Middle frontal gyrus (tissue), 1 donor: ENCODE measurements at regions not wholly inside any gene's neighbourhood (a gene's known extent, or its start where the extent isn't known, plus 50 kb on each side); places are given as distances from the start of the nearest gene placed in this dataset.
A peak's percentile ranks its signal among the peaks of the same experiment; 100 is the strongest.

Experiments used
- DNase-seq: peaks from one replicate; pipeline ENCODE4 v3.0.0-alpha.2; 2015; ENCODE audit warnings: low spot score; ENCODE audit errors: extremely low spot score

DNA sequence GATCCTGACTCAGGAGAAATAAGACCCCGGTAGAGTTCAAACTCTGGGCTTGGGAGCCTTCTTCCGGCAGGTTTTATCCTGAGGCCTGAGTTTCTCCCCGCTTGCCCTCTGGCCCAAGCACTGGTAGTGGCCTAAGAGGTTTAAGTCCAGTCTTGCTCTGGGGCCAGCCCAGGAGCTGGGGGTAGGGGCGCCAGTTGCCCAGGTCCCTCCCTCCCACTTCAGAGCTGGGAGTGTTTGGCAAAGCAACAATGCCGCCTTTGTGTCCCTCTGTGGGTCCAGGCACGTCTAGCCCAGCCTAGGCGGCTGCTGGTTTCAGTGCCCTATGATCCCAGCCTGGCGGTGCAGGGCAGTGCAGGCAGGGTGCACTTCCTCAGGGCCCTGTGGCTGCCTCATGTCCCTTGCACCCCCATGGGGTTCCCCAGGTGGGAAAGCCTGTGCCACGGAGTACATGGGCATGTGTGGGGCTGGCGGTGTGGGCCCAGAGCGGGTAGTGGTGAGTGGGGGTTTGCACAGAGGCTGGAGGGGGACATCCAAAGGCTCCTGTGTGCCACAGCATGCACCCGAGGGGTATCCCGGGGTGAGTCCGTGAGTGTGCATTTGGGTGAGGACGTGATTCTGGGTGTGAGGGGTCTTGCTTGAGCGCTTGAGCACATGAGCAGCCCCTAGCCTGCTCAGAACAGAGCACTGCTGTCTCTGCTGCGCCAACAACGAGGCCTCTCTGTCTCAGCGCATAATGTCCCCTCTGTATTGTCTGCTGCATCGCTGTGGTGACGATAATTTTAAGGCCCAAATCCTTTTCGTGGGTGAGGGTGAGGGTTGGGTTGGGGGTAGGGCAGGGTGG, 61.7 kb upstream of the PSD2 start:
- peak; percentile 80 for DNase-seq

DNA sequence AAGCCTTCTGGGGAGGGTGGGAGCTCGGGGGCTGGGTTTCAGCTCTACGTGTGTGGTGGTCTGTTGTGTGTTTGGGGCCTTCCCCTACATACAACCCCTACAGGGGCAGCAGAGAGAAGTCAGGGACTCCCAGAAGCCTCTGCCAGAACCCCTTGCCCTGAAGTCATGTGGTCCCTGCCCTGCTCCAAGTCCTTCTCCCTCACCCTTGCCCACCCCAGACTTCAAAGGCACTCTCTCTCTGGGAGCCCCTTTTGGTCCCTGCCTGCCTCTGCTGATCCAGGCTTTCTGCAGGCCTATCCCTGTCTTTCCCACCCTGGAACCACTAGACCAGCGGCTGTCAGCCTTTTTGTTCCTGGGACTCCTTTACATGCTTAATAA, 61.1 kb upstream of the PSD2 start:
- no peak for DNase-seq

DNA sequence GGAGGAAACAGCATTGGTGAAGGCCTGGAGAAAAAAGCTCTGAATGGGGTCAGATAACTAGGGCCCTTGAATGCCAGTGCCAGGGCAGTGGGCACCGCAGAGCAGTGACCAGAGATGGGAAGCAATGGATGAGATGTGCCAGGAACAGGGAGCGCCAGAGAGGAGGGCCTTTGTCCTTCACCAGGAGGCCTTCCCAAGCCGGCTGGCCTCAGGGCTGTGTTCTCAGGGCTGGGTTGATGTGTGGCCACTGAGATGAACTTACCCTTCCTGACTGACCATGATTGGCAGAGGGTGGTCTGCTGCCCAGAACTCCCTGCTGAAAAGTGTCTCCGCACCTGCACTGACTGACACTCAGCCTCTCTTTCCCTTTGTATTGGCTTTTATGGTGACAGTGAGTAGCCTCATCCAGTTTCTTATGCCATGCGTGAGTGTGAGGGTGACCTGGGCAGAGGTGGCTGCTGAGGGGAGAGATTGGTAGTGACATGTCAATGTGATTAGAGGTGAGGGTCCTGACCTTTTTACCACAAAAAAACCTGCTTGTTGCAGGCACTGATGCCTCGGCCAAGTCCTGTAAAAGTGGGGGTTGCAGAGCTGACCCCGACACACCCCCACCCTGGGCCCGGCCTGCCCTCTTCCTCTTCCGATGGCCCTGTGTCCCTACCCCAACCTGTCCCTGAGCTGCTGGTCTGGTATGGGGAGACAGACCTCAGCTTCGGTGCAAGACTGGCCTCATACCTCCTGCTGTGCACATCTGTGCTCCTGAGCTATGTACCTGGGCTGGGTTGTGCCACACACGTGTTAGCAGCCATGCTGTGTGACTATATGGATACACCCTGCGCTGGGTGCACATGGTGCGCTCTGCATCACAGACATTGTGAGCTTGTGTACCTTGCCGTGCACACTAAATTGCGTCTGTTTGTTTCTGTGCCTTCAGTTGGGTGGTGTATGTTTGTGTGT, 57.1 kb upstream of the PSD2 start:
- no peak for DNase-seq

DNA sequence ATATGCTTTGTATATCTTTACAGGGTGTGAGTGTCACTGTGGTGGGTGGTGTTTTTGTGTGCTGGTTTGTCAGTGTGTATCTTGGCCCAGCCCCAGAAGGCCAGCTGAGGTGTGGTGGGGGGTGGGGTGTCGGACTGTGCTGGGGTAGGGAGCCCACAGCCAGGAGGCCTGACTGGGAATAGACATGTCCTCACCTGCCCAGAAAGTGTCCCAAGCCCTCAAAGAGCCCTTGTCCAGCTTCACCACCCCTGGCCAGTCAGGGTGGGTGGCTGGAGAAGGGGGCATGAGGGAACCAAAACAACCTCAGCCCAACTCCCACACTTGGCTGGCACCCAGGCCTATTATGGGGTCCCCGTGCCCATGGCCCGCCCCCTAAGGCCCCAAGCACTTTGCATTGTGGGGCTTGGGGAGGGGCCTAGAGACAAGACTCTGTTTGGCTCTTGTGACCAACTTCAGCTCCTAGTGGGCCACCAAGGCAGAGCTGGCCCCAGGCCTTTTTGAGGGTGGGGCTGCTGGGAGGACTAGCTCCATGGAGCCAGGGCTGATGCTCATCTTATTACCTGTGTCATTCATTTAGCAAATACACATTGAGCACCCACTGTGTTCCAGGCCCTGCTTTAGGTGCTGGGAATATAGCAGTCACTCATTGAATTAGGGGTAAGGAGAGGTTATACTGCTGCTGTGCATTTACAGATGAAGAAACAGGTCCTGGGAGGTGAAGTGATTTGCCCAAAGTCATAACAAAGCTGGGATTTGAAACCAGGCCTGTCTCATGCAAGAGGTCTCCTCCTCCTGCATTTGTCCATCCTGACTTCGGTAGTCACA, 56.2 kb upstream of the PSD2 start:
- DNase-seq: no peak

DNA sequence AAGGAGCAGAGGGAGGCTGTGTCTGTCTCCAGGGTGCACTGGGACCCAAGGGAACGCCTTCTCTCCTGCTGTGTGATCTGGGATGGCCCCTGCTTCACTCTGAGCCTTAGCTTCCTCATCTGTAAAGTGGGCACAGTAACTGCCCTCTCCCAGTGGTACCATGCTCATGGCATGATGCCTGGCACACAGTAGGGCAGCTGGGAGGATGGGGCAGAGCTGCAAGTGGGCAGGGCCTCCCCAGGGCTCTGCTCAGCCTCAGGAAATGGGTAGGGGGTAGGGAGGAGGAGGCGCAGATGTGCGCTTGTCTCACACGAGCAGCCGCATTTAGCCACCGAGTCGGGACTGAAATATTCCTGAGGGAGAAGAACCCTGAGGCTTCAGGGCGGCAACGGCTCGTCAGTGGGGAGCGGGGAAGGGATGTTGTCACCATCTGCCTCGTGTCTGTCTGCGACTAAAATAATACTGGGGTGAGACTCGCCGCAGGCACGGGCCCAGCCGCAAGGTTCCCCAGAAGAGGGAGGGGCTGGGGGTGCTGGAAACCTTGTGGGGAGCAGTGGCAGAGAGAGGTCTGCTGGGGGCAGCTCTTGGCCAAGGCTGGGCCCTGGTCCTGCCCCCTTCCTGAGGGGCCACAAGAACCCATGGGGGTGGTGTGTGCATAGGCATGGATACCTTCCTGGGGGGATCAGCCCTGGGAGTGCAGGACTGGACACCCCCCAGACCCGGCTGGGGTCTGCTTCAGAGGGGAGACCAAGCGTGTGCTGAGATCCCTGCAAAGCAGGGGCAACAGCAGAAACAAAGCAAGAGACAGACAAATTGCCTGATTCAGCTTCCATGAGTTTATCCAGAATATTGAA, 55.2 kb upstream of the PSD2 start:
- no peak for DNase-seq

DNA sequence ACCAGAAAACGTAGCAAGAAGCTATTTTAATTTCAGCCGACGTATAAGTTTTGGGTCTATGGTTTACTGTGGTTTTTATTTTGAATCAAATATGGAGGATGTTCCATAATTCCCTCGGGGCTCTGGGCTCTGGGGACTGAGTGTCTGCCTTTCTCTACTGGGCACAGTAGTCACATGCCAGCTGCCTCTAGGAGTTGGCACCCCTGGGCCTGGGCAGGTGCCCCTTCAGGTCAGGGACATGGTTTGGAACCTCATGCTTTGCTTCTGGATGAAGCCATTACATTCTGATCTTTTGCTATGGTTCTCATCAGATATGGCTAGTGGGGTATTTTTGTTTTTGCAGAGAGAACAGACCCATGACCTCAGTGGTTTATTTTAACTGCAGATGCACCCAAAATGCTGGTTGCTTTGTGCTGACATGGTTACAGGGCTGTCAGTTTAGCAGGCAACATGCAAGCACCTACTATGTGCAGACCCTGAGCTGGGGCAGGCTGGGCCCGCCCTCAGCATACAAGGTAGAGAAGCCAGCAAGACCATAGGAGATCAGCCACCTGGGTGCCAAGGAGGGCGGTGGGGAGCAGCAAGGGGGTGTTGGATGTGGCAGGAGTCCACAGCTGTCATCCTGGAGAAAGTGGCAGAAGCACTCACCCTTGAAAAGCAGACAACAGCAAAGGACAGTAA, 54.5 kb upstream of the PSD2 start:
- no peak for DNase-seq

DNA sequence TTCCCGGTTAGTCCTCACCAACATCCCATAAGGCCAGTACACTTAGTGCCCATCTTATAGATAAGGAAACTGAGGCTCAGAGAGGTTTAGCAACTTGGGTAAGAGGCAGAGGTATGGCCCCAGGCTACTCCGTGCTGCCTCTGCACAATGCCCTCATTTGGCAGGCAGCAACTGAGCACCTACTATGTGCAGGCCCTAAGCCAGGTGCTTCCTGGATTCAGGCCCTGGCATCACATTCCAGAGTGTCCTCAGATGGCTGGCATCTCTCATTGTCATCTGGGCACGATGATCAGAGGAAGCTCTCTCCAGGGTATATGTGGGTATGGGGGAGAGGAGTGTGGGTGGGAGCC, 53.8 kb upstream of the PSD2 start:
- no peak for DNase-seq

DNA sequence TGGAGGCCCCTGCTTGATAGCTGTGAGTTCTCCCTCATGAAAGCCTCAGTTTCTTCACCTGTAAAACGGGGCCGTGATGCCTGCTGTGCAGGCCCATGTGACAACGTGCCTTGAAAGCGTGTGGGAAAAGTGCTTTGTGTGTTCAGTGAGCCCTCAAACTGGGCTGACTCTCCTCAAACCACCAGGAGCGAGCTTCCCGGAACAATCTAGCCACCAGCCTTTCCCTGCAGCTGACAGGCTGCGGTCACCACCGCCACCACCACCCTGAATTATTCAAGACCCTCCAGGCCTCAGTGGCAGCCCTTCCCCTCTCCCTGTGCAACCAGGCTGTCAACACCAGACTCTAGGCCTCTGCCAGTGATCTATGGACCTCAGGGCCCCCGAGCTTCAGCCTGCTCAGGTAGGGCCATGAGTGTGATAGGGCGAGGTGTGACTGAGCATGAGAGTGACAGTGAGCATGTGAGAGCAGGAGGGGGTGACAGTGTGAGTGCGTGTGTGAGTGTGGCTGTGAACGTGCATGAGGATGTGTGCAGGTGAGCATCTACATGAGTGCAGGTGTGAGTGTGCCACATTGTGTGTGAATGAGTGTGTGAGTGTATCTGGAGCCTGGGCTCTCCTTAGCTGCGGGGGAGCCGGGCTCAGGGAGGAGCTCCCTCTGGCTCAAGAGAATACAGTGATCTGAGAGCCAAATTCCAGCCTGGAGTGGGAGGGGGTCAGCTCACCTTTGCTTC, 53.3 kb upstream of the PSD2 start:
- no peak for DNase-seq

DNA sequence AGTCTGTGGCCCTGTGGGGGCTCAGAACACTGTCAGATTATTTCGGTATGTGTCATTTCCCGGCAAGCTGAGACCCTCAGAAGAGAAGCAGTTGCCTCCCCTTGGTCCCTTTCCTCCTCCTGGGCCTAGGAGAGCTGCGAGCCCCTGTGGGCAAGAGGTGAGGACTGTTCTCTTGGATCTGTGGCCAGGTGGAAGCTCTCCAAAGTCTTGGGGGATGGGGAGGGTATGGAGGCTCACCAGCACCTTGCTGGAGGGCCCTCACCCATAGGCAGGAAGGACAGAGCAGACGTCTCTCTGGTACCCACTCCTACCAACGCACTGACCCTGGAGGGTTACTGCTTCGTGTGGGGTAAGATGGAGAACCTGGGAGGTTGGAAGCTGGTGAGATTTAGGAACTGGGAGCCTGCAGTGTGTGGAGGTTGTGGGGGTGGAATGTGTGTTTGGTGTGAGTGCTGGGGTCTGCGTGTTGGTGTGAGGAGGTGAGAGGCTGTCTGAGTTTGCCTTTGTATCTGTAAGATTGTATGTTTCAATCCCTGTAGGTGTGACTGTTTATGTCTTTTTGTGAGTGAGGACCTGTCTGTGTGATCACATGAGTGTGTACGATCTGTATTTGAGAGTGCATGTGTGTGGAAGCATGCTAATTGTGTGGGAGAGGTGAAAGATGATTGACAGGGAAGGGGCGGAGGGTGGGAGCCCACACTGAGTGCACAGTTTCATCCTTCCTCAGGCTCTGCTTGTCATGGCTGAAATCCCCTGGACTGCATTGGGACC, 52.4 kb upstream of the PSD2 start:
- DNase-seq: no peak

DNA sequence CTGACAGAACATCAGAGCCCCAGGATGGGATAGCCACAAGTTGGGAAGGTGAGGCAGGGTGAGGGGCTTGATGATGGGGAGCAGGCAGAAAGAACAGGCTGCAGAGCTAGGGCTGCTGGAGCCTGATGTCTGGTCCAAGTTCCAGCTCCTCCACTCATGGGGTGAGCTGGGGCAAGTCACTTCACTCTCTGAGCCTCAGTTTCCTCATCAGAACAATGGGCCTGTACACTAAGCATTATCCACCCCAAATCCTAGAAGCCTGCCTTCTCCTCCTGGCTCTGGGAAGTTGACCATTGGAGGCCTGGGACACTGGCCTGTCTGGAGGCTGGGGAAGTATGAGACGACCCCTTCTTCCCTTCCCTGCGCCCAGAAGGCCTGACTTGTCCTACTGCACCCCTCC, 51.8 kb upstream of the PSD2 start:
- no peak for DNase-seq

DNA sequence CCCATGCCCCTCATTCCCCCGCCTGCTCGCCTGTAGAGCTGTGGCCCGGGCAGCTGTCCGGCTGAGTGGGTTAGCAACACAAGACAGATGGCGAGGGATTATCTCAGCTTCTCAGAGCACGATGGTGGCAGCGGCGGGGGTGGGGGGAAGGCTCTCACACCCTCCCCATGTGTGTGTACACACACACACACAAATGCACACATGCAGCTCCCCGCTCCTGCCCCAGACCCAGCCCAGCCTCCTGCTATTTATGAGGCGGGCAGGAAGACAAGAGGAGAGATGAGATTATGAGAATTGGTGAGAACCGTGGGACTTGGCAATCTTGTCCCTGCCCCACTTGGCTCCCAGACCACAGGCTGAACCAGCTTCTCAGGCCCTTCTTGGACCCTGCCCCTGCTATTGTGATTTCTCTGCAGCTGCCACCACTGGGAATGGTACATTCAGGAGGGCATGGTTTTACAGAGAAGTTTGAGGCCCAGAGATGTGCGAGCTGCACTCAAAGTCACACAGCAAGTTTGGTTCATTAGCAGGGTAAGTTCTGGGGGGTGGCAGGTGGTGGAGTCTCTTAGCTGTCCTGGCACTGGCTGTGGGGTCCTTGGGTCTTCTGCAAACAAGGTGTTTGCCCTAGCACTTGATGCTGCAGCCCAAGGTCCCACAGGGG, 51.0 kb upstream of the PSD2 start:
- no peak for DNase-seq

DNA sequence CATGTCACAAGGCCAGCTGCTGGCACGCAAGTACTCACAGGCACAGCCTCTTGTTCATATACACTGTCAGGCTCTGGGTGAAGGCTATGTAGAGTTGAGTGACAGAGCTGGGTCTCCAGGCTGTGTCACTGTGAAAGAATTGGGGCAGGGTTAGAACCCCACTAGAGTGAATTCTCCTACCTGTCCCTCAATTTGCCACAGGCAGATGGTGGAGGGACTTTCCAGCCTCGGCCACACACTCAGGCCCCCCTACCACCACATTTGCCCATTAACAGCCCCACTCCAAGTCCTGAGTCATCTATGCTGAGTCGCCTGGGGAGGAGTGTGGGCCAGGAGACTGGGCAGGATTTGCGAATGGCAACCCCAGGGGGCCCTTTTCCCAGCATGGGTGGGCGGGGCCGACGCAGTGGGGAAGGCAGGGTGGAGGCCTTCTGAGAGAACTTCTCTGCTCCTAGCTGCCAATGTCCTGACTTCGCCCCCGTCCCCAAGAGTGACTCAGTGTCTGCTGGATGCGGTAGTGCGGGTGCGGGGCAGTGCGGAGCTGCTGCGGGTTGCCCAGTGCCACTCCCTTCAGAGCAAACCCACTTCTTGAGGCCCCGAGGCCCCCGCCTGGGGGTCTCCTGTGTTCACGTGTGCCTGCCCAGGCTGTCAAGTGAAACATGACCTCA, 50.3 kb upstream of the PSD2 start:
- DNase-seq: no peak

DNA sequence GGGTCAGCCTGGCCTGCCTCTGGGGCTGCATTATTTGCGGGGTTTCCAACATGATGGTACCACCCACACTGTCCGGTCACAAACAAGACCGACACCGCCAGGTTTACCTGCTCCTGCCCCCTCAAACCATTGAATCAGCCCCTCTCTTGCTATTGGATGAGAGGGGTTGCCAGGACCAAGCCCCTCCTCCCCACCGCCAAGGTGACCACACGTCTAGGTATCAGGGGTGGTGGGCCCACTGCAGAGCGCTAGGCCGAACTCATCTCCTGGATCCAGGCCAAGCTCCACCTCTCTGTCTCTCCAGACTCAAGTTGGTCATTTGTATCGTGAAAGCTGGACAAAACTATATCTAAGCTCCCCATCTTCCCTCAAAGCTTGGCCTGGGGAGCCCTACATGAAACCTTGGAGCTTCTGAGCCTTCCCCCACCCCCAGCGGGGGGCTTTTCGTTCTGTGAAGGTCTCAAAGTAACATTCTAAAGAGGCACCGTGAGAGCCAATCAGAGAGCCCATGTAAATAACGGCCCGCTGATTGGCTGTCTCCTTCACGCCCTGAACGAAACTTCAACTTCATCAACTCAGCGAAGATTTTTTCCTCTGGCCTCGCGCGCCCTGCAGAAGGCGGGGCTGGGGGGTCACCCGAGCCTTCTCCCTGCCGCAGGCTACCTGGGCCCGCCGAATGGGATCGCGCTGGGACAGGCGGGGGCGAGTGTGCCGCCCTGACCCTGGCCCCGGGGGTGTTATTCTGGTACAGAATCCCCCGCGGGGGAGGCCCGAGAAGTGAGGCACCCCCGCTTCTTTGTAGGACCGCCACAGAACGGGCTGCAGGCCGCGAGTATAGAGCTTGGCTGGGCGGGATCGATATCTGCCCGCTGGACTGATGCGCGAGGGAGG, 49.6 kb upstream of the PSD2 start:
- DNase-seq: no peak
